K562 (cell line): ENCODE measurements at regions not wholly inside any gene's neighbourhood (a gene's known extent, or its start where the extent isn't known, plus 50 kb on each side); places are given as distances from the start of the nearest gene placed in this dataset.
A peak's percentile ranks its signal among the peaks of the same experiment; 100 is the strongest.

Experiments used
- FOXM1 ChIP-seq, 2 experiments: fragments of 450-650 bp in 1 of 2; sonication (generic) in 1 of 2; formaldehyde crosslinking in 1 of 2; IDR thresholded peaks; 2 replicates each; pipeline versions ENCODE4 v1.6.1 to v1.9.0; 2017 to 2022; ENCODE audit warnings: low read depth in 2 of 2, mild to moderate bottlenecking in 2 of 2, missing genetic modification reagents in 1 of 2, moderate library complexity in 1 of 2
- LEF1 ChIP-seq: fragments of 450-650 bp; IDR thresholded peaks from 2 replicates; pipeline ENCODE4 v1.6.1; 2016; ENCODE audit warnings: mild to moderate bottlenecking
- MGA ChIP-seq: fragments of 450-650 bp; IDR thresholded peaks from 2 replicates; pipeline ENCODE4 v1.6.1; 2016; ENCODE audit warnings: mild to moderate bottlenecking, moderate library complexity
- PBX2 ChIP-seq, 2 experiments: IDR thresholded peaks in 1 of 2; conservative IDR thresholded peaks in 1 of 2; 2 replicates each; pipeline ENCODE4 v1.6.1; 2016; ENCODE audit warnings: low read depth in 2 of 2, mild to moderate bottlenecking in 1 of 2, missing compliant biosample characterization in 1 of 2, missing genetic modification characterization in 1 of 2, moderate library complexity in 1 of 2
- PCBP1 ChIP-seq: fragments of 200-400 bp; formaldehyde crosslinking; IDR thresholded peaks from 2 replicates; pipeline ENCODE4 v1.6.1; 2018; ENCODE audit warnings: mild to moderate bottlenecking, low read depth, low read length; ENCODE audit not compliant: poor library complexity, severe bottlenecking
- PREB ChIP-seq: sonication (generic); formaldehyde crosslinking; IDR thresholded peaks from 2 replicates; pipeline ENCODE4 v1.8.1; 2023; ENCODE audit warnings: mild to moderate bottlenecking, missing genetic modification reagents
- SRF ChIP-seq, 2 experiments: fragments of 250-450, 450-650 bp in 1 of 2; sonication (Bioruptor Pico) in 1 of 2; sonication (generic) in 1 of 2; formaldehyde crosslinking; IDR thresholded peaks; 2 replicates each; pipeline versions ENCODE4 v1.5.0 to v1.5.1; 2020 to 2022; ENCODE audit warnings: mild to moderate bottlenecking in 1 of 2, missing genetic modification reagents in 1 of 2
- ZNF311 ChIP-seq: fragments of 250-450 bp; sonication (Bioruptor Pico); IDR thresholded peaks from 2 replicates; pipeline ENCODE4 v1.4.0; 2020; ENCODE audit warnings: mild to moderate bottlenecking, moderate library complexity

- no peak for TF ChIP-seq PREB (CRISPR knock-in tag)
- TF ChIP-seq SRF (CRISPR knock-in tag; IDR thresholded peaks at IDR 0.05): no peak
- TF ChIP-seq ZNF311 (CRISPR knock-in tag): peak; percentile 12; the same call in 1 of the 2 replicates
- TF ChIP-seq MGA: peak; percentile 53
- no peak for TF ChIP-seq FOXM1 (IDR thresholded peaks at IDR 0.05; ENCODE audit: low read depth)
- TF ChIP-seq FOXM1 (CRISPR knock-in tag; IDR thresholded peaks at IDR 0.05; ENCODE audit: low read depth): no peak
- TF ChIP-seq LEF1: no peak
- no peak for TF ChIP-seq PCBP1
- no peak for TF ChIP-seq PBX2 (CRISPR knock-in tag; IDR thresholded peaks at IDR 0.05; ENCODE audit: low read depth)
- no peak for TF ChIP-seq PBX2 (tag; conservative IDR thresholded peaks at IDR 0.05; ENCODE audit: low read depth)
Observed at GRCh38 chr20:52446421-52447224, 255.0 kb upstream of the ZFP64 start (continued).
